ENCODE measurements at regions not wholly inside any gene's neighbourhood (a gene's known extent, or its start where the extent isn't known, plus 50 kb on each side); places are given as distances from the start of the nearest gene placed in this dataset.

GRCh38 chr12:19895246-19896020 lies 456.1 kb downstream of the AEBP2 start:
- WGBS (ENCODE audit: insufficient coverage) = no CpG with 5 or more reads among the region's 2 CpGs
- Histone ChIP-seq H3K36me3 (replicated peaks in 1 of 2; ENCODE audit: control extremely low read depth in 1 of 2, control insufficient read depth in 1 of 2, extremely low read depth in 1 of 2, insufficient read depth in 2 of 2, low read length in 1 of 2) (no peaks in the 10 kb centered on the region), H3K27ac (ENCODE audit: low read length in 2 of 2) (no peak overlapping the region), H3K9me3 (ENCODE audit: control extremely low read depth in 1 of 3, control insufficient read depth in 2 of 3, insufficient read depth in 1 of 3, low read length in 2 of 3) (peaks cover 0 to 2% (median 0%) of the 10 kb centered on the region in 3 donors), H4K20me1 (ENCODE audit: control insufficient read depth, insufficient read depth, low read length, poor library complexity, severe bottlenecking) (no peaks in the 10 kb centered on the region), H3K27me3 (replicated peaks in 1 of 4; ENCODE audit: control extremely low read depth in 1 of 4, control insufficient read depth in 3 of 4, insufficient read depth in 4 of 4, low read length in 3 of 4) (no peaks in the 10 kb centered on the region), H3K9ac (ENCODE audit: low read length) (no peak overlapping the region), H3K4me1 (ENCODE audit: control insufficient read depth in 2 of 2, insufficient read depth in 2 of 2, low read length in 2 of 2) (no peaks in the 10 kb centered on the region), H2AFZ (ENCODE audit: insufficient read depth, low read depth, low read length, poor library complexity, severe bottlenecking) (no peak overlapping the region), H3K79me2 (ENCODE audit: control insufficient read depth, insufficient read depth, low read length) (no peaks in the 10 kb centered on the region), H3K4me2 (replicated peaks; ENCODE audit: low read depth, low read length, poor library complexity, severe bottlenecking) (no peak overlapping the region), H3K4me3 (ENCODE audit: control extremely low read depth in 1 of 5, extremely low read depth in 1 of 5, insufficient read depth in 1 of 5, low read depth in 2 of 5, low read length in 4 of 5) (no peak overlapping the region)
- ChIA-PET POLR2A (no interaction called here), CTCF (no interaction called here)
- Mint-ChIP-seq H3K9me3 (ENCODE audit: insufficient read depth) (no peaks in the 10 kb centered on the region), H3K4me3 (no peak overlapping the region), H3K4me1 (no peaks in the 10 kb centered on the region), H3K27ac (no peak overlapping the region), H3K27me3 (no peaks in the 10 kb centered on the region)
- ATAC-seq (ENCODE audit: low read depth) = no peak
- no peak for DNase-seq
- intact Hi-C loops (cut with micrococcal nuclease) = no loop called here
- TF ChIP-seq CTCF (IDR thresholded peaks at IDR 0.05) (no peak), EZH2 (IDR thresholded peaks at IDR 0.05; ENCODE audit: borderline replicate concordance, insufficient read depth, low read depth, low read length, poor library complexity, severe bottlenecking) (no peak)

- Mint-ChIP-seq H3K27ac (no peak overlapping the region), H3K27me3 (no peaks in the 10 kb centered on the region), H3K4me3 (no peak overlapping the region), H3K9me3 (ENCODE audit: insufficient read depth) (no peaks in the 10 kb centered on the region), H3K4me1 (no peaks in the 10 kb centered on the region)
- POLR2A ChIA-PET = no interaction called here
- H4K20me1 ChIP-seq (ENCODE audit: control insufficient read depth, insufficient read depth, low read length, poor library complexity, severe bottlenecking) = no peaks in the 10 kb centered on the region
- H3K4me1 ChIP-seq (ENCODE audit: control insufficient read depth in 2 of 2, insufficient read depth in 2 of 2, low read length in 2 of 2) = no peaks in the 10 kb centered on the region
- intact Hi-C loops (cut with micrococcal nuclease) = no loop called here
- no CpG with 5 or more reads among the region's 1 CpG for WGBS (ENCODE audit: insufficient coverage)
- H3K4me3 ChIP-seq (ENCODE audit: control extremely low read depth in 1 of 5, extremely low read depth in 1 of 5, insufficient read depth in 1 of 5, low read depth in 2 of 5, low read length in 4 of 5) = no peak overlapping the region
- no peak overlapping the region for H2AFZ ChIP-seq (ENCODE audit: insufficient read depth, low read depth, low read length, poor library complexity, severe bottlenecking)
- H3K9me3 ChIP-seq (ENCODE audit: control extremely low read depth in 1 of 3, control insufficient read depth in 2 of 3, insufficient read depth in 1 of 3, low read length in 2 of 3) = peaks cover 0 to 2% (median 0%) of the 10 kb centered on the region in 3 donors
- ATAC-seq (ENCODE audit: low read depth) (no peak), DNase-seq (no peak)
- no peak overlapping the region for H3K27ac ChIP-seq (ENCODE audit: low read length in 2 of 2)
- H3K27me3 ChIP-seq (replicated peaks in 1 of 4; ENCODE audit: control extremely low read depth in 1 of 4, control insufficient read depth in 3 of 4, insufficient read depth in 4 of 4, low read length in 3 of 4) = no peaks in the 10 kb centered on the region
- H3K9ac ChIP-seq (ENCODE audit: low read length) = no peak overlapping the region
- TF ChIP-seq CTCF (IDR thresholded peaks at IDR 0.05) (no peak), EZH2 (IDR thresholded peaks at IDR 0.05; ENCODE audit: borderline replicate concordance, insufficient read depth, low read depth, low read length, poor library complexity, severe bottlenecking) (no peak)
- CTCF ChIA-PET = no interaction called here
- no peak overlapping the region for H3K4me2 ChIP-seq (replicated peaks; ENCODE audit: low read depth, low read length, poor library complexity, severe bottlenecking)
- no peaks in the 10 kb centered on the region for H3K79me2 ChIP-seq (ENCODE audit: control insufficient read depth, insufficient read depth, low read length)
- no peaks in the 10 kb centered on the region for H3K36me3 ChIP-seq (replicated peaks in 1 of 2; ENCODE audit: control extremely low read depth in 1 of 2, control insufficient read depth in 1 of 2, extremely low read depth in 1 of 2, insufficient read depth in 2 of 2, low read length in 1 of 2)
These were observed 456.7 kb downstream of the AEBP2 start for GRCh38 chr12:19896041-19896440.

All from B cell (primary cell).